NCI-H524 (cell line): ENCODE measurements at regions not wholly inside any gene's neighbourhood (a gene's known extent, or its start where the extent isn't known, plus 50 kb on each side); places are given as distances from the start of the nearest gene placed in this dataset.

Source experiments
- DNase-seq, 2 experiments: peaks; one replicate each; lab custom pipeline; 2025; lab: John Stamatoyannopoulos, UW

DNA sequence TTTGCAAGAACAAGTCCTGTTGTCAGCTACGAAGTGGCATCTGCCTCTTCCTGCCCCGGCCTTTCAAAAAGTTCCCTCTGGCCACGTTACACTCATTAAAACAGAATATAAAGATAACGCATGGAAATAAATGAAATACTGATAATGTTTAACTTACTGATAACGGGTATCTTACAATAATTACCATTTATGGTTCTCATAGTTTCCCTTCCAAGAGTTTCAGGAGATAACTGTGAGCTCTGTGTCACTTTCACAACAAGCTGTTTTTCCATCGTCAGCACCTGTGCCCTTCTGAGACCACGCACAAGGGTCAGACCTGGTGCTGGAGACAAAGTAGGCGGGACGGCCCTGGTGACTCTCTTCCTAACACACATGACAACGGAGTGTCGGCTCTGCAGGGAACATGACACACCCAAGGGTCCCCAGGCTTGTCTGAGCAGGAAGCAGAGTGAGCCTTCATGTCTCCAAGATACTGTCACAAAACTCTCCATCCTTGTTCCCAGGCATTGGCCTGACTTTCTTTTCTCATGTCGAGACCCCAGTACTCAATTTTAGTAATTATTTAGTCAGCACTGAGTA lies 86.2 kb upstream of the THBS2 start:
- no peak for DNase-seq

DNA sequence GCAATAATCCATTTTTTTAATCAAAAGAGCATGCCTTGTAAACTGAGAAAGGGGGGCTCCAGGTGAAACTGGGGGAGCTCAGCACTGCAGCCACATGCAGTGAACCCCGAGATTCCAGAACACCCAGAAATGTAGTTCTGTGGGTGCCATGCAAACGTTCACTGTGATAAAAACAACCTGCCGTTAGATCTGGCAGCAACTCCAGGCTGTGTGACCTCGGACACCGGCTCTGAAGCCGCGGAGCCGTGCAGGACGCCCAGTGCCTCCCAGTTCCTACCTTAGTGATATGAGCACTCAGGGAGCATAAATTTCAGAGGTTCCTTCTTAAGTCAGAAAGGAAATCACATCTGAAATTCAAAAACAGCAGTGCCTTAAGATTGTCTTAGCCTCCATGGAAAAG lies 85.4 kb upstream of the THBS2 start:
- DNase-seq, result no peak

DNA sequence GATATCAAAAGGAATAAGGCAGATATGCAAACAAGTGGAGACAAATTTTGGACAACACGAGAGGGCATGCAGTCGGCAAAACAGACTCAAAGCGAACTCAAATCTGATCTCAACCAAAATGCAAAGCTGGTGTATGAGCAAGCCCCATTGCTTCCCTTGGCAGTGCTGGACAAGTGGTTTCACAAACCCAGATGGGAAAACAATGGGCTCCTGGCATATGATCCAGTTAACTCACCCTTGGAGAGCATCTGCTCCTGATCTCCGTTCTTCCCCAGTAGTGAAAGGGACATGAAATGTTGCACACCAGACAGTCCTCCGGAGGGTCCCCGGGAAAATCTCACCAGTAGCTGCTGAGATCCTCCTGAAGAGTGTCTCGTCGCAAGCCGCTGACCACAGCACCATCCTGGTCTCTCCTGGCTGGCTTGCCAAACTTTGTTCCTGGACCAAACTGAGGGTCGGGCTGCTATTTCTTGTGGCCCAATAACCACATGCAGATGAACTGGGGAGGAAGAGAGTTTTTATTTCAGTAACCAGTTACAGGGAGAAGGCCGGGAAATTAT lies 84.3 kb upstream of the THBS2 start:
- DNase-seq, result peak in 1 of 2 experiments; percentile 17

DNA sequence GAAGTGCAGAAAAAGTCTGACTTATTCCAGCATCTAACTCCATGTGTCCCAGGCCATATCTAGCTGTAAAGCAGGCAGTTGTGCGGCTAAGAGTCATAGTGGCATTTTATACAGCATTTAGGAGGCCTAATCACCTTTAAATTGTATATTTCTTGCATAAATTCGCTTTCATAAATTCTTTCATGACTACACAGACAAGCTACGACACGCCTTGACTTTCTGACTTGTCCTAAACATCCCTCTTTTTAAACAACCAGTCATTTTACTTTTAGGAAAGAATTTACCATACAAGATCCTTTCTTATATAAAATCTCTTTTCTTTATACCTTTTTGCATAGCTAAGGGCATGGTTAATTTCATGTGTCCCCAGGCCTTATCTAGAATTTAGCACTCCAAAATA lies 81.7 kb upstream of the THBS2 start:
- no peak for DNase-seq

DNA sequence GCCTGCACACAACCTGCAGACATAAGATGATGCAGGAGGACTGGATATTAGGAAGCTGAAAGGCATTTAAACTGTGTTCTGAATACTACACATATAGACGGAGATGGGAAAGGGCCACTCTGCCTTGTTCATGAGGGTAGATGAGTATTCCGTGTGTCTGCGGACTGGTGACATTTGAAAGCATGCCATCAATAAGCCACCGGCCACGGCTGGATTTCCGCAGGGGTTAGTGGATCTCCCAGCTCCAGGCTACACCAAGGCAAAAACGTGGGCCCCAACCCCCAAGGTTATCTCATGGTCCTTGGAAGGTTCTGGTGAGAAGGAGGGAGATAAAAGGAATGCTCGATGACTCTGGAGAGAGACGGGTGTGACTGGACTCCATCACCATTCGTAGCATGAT lies 78.6 kb upstream of the THBS2 start:
- DNase-seq, result no peak

DNA sequence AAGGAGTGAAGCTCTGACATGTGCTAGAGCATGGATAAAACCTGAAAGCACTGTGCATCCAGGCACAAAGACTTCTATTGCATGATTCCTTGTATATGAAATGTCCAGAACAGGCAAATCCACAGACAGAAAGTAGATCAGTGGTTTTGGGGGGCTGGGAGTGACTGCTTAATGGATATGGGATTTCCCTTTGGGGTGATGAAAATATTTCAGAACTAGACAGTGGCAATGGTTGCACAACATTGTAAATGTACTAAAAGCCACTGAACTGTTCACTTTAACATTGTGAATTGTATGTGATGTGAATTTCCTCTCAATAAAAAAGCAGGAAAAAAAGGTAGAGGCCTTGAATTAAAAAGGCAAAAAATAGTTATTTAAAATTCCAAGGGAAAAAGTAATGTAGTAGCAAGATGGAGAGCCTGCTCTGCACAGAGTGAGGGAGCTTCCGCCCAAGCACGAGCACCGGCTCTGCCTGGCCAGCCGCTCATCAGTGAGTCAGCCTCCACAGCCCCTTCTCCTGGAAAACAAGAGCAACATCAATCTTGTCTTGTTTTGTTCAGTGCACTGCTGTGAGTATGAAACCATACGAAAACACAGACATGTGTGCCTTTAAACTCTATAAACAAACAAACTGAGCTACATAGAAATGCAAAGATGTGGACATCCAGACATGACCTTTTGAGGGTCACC lies 74.6 kb upstream of the THBS2 start:
- no peak for DNase-seq

DNA sequence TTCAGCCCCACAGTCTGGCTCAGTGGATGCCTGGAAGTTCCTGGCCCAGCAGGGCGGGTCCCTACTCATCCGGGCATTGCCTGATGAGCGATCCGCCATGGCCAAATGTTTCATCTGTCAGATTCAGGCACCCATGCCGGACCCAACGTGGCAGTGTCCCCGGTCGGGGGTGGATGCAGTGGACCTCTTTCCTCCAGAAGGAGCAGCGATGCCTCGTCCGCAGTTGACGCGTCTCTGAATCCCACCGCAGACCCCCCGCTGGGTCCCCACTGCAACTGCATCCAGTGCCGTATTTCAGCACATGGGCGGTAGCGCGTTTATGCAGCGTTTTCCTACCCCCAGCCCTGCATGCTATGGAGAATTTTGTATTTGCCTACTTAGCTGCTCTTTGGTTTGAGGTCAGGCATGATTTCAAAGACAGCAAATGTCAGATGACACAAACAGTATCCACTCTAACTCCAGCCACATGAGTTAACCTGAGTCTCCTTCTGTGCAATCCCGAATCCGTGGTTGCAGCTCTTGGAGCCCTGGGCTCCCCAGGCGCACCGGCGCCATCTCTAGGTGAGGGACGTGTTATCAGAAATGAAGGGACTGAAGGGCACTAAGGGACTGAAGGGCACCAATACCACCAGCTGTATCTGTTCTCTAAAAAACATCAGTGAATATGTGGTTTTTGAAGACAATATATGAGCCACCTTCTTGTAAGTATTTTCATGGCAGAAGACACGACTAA lies 72.6 kb upstream of the THBS2 start:
- peak in 1 of 2 experiments; percentile 26 for DNase-seq

DNA sequence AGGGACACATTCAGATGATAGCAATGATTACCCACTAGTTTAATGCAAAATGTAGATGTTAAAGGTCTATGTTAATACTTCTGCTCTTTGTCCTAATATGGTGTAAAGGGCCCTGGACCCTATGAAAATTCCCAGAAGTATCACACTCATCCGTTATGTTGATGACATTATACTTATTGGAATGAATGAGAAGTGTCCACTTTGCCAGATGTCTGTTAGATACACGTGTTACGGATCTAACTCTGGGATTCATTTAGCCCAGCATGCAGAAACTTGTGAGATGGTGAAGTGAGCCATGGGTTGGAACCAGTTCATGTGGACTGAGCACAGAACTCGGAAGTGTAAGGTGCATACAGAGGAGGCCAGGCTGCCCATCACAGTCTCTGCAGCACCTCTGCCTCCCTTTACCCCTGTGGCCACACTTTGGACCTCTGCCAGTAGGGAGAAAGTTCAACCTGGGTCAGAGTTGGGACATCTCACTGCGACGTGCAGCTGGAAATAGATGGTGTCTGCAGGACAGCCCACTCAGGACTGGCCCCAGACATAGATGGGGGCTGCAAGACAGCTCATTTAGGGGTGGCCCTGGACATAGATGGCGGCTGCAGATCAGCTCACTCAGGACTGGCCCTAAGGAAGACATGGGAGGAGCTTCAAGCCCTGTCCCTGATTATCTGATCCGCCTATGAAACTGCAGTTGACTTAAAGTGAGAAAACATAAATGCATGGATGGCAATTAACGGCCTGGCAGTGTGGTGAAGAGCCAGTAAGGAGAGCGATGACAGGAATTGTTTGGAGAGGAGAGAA lies 71.2 kb upstream of the THBS2 start:
- DNase-seq, result no peak

DNA sequence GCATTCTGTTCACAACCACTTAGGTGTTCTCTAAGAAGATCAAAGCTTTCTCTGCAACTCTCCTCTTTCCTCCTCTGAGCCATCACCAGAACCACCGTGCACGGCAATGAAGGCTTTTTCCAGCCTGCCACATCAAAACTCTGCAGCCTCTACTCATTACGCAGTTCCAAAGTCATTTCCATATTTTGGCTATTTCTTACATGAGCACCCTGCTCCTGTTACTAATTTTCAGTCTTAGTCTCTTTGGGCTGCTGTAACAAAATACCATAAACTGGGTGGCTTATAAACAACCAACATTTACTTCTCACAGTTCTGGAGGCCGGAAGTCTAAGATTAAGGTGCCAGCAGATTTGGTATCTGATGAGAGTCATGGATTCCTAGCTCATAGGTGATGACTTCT lies 70.4 kb upstream of the THBS2 start:
- DNase-seq, result no peak

DNA sequence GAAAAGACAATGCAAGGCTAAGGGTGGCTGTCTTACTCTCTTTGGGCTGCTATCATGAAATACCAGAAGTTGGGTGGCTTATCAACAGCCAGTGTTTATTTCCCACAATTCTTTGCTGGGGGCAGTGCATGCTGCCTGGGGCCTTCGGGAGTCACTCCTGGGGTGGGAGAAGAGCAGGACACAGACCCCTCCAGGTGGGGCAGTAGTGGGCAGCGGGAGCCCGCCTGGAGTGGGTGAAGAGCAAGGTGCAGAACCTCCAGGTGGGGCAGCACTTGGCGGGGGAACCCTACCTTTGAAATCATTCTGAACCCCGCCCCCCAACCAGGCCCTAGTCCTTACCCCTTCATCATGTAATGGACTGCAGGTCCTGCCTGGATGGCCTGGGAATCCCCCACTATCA lies 69.6 kb upstream of the THBS2 start:
- DNase-seq, result no peak

DNA sequence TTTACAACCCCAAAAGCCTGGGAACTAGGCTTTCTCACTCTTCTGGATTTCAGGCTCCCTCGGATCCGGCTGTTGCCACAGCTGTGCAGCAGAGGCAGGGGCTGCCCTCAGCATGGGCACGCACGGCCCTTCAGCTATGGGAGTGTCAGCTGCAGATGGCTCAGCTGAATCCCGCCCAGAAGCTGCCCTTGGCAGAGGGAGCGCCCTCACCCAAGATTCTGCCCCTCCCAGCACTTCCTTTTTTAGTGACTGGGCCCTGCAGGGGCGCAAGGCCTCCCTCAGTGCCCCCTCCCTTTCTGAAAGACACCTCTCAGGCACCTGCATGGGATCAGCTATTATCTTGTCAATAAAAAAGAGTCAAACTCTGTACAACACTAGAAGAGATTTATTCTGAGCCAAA lies 67.9 kb upstream of the THBS2 start:
- DNase-seq, result no peak

DNA sequence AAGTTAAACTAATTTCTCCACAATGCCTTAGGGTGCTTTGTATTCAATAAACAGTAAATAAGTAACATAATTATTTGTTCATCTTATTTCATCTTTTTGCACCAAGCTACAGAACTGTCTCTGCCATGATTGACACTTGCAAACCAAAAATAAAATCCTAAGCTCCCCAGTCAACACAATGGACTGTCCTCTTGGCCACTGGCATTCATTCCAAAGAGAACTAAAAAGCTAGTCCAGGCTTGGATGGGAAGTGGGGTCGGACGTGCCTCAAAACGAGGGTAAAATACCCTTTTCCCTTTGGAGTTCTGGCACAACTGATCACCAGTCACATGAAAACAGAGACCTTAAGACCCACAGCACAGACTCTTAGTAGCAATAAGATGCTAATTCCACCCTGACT lies 66.4 kb upstream of the THBS2 start:
- no peak for DNase-seq

DNA sequence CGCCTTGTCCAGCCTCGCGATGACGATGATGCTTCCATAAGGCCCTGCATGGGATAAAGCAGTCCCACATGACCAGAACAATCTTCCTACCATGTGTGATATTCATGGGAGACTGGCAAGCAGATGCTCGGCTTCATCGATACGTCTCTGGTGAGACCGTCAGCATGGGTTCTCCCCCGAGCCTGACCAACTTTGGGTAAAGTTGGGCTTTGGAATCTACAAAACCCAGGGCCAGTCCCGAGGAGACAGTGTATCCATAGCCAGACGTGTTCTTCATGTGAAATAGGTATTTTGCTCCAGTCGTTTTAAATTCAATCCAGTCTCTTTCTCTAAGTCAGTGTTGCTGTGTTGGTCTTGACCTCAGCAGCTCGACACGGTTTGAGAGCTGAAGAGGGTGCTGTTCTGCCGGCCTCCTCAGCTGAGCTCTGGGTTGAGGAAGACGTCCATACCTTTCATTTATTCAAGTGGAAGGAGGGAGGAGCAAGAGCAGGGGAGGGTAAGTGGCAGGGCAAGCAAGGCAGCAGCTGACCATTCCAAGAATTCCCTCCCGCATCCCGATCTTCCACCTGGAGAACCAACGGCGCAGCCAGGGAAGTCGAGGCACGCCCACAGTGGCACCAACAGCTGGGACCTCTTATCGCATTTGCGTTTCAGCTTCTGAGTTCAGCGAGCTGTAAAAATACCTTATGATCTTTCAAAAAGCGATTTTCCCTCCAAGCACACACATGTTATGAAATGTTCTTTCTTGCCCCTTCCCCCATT lies 64.0 kb upstream of the THBS2 start:
- no peak for DNase-seq

DNA sequence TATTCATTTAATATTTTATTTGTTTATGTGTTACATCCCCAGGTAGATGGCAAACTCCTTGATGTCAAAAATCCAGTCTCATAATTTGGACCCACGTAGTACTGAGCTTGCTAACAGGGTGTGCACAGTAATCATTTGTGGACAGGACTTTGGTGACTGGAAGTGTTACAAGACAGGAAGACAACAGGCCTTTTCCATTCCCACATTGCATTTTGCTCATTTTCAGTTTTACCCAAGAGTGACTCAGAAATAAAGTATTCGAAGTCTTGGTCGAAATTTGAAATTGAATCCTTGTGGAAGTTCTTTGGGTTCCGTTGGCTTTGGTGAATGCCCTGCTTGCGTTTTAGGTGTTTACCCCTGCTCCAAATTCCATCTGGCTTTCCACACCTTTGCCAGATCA lies 63.0 kb upstream of the THBS2 start:
- no peak for DNase-seq

DNA sequence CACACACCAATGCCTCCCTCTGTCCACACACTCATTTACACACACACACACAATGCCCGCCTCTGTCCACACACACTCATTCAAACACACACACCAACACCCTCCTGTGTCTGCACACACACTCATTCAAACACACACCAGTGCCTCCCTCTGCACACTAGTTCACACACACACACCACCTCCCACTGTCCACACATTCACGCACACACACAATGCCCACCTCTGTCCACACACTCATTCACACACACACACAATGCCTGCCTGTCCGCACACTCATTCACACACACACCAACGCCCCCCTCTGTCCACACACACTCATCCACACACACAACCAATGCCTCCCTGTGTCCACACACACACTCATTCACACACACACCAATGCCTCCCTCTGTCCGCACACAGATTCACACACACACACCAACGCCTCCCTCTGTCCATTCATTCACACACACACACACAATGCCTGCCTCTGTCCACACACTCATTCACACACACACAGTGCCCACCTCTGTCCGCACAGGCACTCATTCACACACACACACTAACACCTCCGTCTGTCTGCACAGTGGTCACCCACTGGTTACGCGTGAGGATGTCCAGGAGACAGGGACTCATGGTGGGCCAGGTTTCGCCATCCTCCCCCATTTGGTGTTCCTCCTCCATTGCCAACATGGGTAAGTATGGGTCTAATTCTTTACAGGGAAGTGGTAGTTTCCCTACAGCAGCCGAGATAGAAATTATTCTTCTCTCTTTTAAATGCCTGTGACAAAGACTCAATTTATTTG lies 62.4 kb upstream of the THBS2 start:
- DNase-seq, result no peak

DNA sequence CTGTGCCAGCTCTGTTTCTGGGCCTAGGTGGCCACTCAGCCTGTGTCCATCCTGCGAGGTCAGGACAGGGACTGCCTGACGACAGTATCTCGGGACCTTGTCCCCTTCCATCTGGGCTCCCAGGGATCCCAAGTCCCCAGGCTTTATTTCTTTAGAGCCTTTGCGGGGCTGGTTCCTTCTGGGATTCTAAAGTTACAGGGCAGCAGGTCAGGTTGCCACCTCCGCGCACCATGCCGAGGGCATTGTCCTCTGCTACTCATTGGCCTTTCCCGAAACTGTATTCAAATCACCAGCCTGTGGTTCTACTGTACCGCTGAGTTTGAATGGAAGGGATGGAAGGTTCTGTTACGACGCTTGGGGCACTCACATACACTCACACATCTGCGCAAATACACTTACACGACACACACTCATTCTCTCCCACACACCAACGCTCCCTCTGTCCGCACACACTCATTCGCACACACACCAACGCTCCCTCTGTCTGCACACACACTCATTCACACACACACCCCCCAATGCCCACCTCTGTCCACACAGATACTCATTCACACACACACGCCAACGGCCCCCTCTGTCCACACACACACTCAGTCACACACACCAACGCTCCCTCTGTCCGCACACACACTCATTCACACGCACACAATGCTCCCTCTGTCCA lies 59.8 kb upstream of the THBS2 start:
- no peak for DNase-seq

DNA sequence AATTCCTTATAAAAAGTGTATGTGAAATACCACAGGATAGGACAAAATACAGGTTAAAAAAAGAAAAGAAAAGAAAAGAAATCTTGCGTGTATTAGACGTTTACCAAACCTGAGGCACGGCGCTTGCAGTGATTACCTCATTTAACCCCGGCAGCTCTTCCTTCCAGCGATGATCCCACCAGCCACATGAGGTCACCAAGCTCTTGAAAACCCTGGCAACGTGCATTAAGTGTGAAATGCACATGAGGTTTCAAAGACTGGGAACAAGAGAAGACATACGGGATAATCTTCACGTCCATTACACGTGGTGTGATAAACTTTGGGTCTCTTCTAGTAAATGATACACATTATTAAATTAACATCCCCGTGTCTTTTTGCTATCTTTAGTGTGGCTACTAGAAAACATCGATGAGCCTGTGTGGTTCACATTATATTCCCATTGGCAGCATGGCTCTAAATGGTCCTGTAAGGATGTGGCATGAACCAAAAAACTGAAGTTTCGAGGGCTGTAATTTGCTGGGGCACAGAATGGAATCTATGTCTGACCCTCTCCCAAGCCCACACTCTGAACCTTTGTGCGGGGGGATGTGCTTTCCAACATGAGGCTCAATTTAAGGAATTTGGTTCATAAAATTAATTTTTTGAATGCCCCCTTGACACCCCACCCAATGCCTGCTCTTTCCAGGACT lies 59.2 kb upstream of the THBS2 start:
- no peak for DNase-seq

DNA sequence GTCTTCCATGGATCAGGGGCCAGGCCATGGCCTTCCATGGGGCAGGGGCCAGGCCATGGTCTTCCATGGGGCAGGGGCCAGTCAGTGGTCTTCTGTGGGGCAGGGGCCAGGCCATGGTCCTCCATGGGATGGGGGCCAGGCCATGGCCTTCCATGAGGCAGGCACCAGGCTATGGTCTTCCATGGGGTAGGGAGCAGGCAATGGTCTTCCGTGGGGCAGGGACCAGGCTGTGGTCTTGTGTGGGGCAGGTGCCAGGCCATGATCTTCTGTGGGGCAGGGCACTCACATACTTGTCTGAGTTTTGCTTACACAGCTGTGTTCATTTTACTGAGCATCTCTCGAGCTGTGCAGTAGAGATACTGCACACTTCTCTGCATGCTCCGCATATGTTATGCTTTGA lies 57.3 kb upstream of the THBS2 start:
- no peak for DNase-seq
